HG03135 (cell line): ENCODE measurements at regions not wholly inside any gene's neighbourhood (a gene's known extent, or its start where the extent isn't known, plus 50 kb on each side); places are given as distances from the start of the nearest gene placed in this dataset.
A peak's percentile ranks its signal among the peaks of the same experiment; 100 is the strongest.

Experiments
- ATAC-seq: cut with Tn5 transposase; IDR thresholded peaks from one replicate; pipeline ENCODE4 v1.9.1; 2021; ENCODE audit warnings: mild to moderate bottlenecking, moderate library complexity; ENCODE audit not compliant: unreplicated experiment

DNA sequence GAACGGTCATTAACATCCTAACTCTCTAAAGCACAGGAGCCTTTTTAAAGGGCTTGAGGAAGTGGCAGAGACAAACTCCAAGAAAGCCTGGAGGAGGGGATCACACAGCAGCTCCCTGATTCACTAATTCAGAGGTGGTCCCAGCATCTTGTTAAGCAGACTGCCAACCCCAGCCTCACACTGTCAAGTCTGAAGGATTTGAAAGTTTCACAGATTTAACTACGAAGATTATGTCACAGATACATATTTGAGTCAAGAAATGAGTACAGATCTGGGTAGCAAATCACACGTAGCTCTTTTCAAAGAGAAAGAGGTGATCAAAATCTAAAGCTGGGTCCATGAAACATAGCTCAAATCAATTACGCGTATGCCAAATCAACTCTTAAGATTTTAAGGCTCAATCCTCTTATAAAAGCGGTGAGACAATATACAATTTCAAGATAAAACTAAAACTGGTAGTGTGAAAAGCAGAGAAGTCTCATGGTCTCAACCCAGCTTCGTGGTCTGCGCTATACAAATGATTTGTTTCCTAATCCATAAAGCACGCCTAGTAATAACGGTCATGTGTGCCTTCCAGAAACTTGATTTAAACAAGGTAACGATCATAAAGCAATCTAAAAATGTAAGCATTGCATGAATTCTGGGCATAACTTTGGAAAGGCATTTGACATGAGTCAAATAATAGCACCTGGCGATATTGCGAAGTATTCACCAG, 229.9 kb upstream of the MKLN1 start:
- no peak for ATAC-seq

DNA sequence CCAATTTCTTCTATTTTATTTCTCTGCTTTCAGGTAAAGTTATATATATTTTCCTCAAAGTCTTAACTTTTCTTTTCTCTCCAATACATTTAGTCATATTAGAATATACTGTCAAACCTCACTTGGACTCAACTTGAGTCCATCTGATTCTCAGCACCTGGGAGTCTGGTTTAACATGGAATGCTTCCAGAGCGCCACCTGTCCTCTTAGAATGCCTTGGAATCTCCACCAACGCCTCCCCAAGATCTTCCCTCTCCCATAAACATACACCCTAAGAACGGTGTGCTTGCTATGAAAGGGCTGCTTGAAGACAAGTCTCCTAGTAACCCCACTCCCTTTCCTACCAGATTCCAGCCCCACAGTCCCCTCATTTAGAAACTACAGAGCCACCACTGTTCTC, 229.1 kb upstream of the MKLN1 start:
- no peak for ATAC-seq

DNA sequence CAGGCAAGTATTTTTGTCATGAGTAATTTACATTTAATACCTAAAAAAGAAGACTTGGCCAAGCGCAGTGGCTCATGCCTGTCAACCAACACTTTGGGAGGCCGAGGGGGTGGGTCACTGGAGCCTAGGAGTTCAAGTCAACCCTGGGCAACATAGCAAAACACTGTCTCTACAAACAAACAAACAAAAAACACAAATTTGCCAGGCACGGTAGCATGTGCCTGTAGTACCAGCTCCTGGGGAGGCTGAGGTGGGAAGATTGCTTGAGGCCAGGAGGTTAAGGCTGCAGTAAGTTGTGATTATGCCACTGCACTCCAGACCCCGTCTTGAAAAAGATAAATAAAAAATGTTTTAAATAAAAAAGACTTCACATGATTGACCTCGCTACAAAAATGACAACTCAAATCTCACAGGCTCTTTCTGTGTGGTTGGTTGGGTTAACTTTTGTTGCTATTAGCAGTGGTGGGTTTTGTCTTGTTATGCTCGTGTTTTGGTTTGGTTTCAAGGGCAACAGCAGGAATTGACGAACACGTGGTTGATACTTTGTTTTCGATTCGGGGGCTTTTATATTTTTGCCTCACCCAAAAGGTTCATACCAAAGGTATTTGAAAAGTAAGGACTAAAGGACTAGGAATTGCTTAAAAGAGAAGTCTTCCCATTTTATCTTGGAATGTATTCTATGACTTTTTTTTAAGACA, 227.2 kb upstream of the MKLN1 start:
- no peak for ATAC-seq

GRCh38 chr7:131103997-131104396, 223.7 kb upstream of the MKLN1 start:
- no peak for ATAC-seq

- ATAC-seq: no peak
These were observed 222.9 kb upstream of the MKLN1 start for GRCh38 chr7:131104596-131105293.

- ATAC-seq: no peak
These were observed 222.3 kb upstream of the MKLN1 start for GRCh38 chr7:131105294-131105798.

- ATAC-seq: peak; percentile 33
These were observed 221.6 kb upstream of the MKLN1 start for GRCh38 chr7:131105799-131106680.

DNA sequence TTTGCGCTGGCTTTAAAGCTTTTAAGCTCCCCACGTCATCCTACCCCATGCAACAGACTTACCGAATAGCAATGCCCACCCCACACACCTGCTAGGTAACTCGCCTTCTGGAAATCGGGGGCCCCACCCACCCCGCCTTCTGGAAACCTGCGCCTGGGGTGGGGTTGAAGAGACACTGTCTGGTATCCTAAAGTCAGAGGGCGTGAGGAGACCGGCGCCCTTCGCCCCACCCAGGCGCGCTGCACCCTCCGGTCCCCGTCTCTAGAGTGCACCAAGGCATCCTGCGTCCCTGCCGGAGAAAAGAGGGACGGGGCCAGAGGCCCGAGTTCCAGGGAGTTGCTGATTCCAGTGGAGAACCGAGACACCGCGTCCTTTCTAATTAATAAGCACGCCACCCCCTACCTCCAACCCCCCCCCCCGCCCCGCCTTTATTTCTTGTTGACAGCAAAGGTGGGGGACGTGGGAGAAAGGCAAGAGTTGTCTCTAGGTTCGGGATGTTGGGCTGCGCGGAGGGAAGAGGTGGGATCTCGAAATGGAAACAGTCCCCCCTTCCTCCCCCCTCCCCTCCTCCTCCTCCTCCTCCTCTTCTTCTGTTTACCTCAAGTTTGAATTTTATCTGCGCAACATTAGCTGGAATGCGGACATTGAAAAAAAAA, 220.9 kb upstream of the MKLN1 start:
- ATAC-seq: no peak

DNA sequence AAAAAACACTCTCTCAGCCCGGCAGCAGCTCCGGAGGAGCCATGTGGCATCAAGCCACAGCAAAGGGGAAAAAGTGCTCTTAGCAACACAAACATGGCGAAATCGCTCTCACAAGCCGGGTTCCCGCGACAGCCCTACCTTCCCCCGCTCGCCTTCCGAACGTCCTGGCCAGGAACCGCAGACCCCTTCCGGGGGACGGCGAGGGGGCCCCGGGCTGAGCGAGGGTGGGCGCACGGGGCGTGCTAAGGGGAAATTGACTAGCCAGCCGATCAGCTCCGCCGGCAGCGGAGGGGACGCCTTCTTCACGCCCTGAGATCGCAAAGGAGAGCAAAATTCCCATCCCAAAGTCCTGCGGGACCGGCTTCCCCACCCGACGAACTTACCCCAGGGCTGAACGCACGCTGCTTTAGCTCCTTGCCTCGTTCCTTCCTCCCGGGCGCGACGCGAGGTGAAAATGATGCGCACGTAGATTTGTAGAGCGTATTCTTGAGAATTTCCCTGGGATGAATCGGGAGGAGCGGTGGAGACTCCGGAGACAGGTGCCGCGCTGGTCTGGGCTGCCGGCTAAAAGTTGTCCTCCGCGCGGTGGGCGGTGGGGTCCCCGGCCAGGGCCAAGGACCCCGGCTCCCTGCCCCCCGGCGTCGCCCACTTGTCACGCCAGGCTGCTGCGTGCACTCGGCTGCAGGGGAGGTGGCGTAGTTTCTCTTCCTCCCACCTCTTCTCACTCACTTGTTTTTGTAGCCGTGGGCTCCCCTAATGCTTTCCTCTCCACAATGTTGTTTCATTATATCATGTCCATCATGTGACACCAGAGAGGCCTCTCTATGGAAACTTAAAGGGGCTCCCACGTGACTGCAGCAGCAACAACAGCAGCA, 220.1 kb upstream of the MKLN1 start:
- peak; percentile 48 for ATAC-seq

- peak; percentile 16 for ATAC-seq
These were observed 219.3 kb upstream of the MKLN1 start for GRCh38 chr7:131108212-131108940.

DNA sequence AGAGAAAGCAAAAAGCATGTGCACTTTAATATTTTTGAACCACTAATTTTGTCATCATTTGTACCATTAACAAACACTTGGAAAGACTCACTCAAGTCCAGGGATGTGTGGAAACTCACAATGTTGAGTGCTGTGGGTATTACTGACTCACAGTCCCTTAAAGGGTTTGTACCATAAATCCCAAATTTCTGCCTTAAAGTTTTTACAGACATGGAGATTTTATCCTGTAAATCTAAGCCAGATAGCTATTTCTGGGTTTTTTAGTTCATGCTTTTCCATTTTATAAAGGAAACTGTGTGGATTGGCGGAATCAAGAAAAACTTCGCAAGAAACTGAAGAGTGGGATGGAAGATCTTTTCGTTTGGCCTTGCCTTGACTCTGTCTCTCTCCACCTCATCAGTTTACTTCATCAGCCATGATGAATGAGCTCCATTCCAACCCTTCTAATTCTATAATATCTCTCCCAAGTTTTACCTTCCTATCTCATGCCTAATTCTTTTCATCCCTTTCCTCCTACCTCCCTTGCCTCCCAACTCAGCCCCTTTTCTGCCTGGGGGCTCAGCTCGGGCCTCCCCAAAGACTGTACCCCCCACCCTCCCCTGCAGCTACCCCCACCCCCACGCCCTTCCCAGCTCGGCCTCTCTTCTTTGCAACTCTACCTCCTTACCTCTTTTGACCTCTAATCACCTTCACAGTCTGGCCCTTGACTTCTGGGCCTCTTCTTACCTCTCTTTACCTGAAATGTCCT, 218.5 kb upstream of the MKLN1 start:
- ATAC-seq: no peak

DNA sequence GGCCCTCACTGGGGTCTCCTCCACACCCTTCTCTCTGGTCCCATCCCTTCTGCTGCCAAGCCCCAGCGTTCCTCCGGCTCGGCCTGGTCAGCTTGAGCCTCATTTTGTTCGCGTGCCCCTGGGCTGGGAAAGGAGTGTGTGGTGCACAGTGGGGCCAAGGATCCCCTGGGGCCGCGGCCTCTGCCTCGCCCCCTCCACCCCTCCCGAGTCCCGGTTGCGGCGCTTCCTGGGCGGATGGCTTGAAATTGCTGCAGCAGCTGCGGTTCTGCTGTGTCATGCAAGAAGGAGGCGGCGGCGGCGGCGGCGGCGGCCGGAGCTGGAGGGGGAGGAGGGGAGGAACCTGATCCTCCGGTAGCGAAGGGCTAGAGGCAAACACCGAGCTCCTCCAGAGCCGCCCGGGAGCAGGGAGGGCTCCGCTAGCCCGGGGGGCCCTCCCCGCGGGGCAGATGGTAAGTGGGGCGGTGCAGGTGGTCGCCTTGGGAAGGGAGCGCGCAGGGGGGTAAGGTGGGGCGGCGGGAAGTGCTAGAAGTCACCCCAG, 217.8 kb upstream of the MKLN1 start:
- ATAC-seq: peak; percentile 16

DNA sequence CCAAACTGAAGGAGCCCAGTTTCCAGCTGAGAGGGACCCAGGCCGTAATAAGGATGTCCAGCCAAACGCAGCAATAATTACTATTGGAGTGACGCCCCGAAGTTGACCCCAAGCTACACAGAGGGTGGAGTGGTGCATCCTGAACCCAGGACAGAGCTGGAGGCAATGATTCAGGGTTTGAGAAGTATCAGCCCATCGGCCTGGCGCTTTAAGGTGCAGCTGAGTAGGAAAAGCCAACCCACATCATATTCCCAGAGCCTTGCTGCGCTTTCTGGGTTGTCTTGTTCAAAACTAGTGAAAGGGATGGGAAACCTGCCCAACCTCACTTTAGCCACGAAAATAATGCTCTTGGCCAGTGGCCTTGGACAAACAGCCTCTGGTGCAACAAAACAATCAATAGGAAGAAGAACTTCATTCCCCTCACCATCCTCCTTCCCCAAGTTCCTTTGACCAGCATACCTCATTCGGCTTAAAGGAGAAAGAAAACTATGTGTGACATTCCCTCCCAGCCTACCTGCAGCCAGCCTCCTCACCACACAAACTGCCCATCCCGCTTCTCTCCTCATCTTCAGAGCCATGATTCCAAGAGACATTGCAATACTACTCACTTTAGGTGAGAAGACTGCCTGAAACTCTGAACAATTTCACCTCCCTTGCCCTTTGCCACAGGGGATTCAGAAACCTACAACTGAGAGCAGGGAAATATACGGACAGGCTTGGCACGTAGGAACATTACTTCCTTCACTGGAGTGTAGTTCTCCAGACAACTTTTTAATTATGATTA, 217.2 kb upstream of the MKLN1 start:
- no peak for ATAC-seq

GRCh38 chr7:131111081-131111576, 216.5 kb upstream of the MKLN1 start:
- ATAC-seq: no peak

DNA sequence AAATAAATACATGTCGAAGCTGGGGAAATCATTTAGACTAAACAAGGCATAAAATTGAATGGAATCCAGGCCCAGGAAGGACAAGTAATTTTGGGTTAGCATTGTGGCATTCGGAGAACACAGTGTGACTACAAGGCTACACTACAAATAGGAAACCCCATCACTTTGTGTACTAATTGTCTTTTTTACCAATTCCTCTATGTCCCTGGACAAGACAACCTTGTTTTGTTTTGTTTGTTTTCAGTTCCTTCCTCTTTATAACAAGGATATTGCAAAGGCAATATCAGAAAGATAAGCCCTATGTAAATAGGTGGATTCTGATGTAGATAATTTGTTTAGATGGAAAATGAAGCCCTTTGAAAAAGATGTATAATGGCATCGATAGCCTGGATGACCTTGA, 215.9 kb upstream of the MKLN1 start:
- no peak for ATAC-seq

DNA sequence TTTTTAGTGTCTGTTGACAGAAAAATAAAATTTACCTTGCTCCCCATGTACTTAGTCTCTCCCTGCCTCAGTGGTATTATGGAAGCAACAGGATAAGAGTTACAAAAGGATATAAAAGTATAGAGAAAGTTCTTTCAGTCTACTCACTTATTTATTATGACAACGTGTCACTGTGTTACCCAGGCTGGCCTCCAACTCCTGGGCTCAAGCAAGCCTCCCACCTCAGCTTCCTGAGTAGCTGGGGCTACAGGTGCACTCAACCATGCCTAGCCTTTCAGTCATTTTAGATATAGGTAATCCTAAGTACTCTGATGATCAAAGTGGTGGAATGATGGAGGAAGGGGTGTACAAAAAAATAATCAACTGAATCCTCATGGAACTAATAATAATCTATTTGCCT, 215.2 kb upstream of the MKLN1 start:
- ATAC-seq: no peak

DNA sequence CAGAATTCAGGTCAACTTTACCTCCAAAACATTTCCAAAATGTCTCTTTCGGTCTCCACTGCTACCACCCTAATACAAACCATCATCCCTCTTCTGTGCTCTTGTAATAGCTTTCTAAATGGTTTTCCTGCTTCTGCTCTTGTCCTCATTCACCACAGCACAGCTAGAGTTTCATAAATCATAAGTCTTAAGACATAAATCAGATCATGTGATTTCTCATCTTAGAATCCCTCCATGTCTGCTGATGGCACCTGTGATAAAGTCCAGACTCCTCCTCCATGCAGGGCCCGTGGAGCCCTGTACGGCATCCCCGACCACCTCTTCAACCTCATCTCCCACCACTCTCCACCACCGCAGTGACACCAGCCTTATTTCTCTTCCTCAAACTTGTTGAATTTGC, 212.3 kb upstream of the MKLN1 start:
- no peak for ATAC-seq
